IMR-90 (cell line): ENCODE measurements at regions not wholly inside any gene's neighbourhood (a gene's known extent, or its start where the extent isn't known, plus 50 kb on each side); places are given as distances from the start of the nearest gene placed in this dataset.

Experiments used
- CEBPB ChIP-seq: IDR thresholded peaks from 2 replicates; pipeline ENCODE4 v1.6.1; 2012; ENCODE audit warnings: low read depth, low read length, improper control_type of control experiment
- CTCF ChIP-seq: conservative IDR thresholded peaks from 2 replicates; pipeline ENCODE4 v1.5.1; 2012; ENCODE audit warnings: mild to moderate bottlenecking, low read depth, low read length, improper control_type of control experiment
- ELK1 ChIP-seq: fragments of 150-350 bp; IDR thresholded peaks from 2 replicates; pipeline ENCODE4 v1.6.1; 2016; ENCODE audit warnings: low read depth, mild to moderate bottlenecking, low read length, moderate library complexity, borderline replicate concordance
- POLR2A ChIP-seq: IDR thresholded peaks from 2 replicates; pipeline ENCODE4 v1.6.1; 2012; ENCODE audit warnings: mild to moderate bottlenecking, low read depth, low read length
- RAD21 ChIP-seq: IDR thresholded peaks from 2 replicates; pipeline ENCODE4 v1.6.1; 2012; ENCODE audit warnings: low read length, improper control_type of control experiment
- RCOR1 ChIP-seq: IDR thresholded peaks from 2 replicates; pipeline ENCODE4 v1.6.1; 2012; ENCODE audit warnings: mild to moderate bottlenecking, low read length, improper control_type of control experiment; ENCODE audit not compliant: insufficient replicate concordance

GRCh38 chr2:100677611-100678185 lies 114.9 kb downstream of the PDCL3 start:
- TF ChIP-seq CTCF (no peak), POLR2A (no peak), ELK1 (no peak), RAD21 (no peak), CEBPB (no peak), RCOR1 (no peak)
